ENCODE measurements at regions not wholly inside any gene's neighbourhood (a gene's known extent, or its start where the extent isn't known, plus 50 kb on each side); places are given as distances from the start of the nearest gene placed in this dataset.

DNA sequence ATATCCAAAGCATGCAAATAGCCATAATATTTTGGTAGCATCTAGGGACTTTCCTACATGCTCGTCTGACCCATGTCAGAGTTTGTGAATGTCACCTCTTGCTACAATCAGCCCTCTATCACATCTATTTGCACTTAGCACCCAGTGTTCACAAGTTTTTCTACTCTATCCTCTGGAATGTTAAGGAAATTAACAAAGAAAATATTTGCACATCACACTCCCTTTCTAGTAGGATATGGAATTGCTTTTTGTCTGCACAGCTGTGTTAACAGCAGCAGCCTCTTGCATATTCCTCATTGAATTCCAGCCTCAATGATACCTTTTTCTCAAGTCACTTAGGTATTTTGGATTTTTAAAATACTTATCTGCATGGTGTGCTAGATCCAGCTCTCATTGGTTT is 403.1 kb upstream of the SEMA3C start:
- TF ChIP-seq ZNF274 (IDR thresholded peaks at IDR 0.05; ENCODE audit: low read depth, low read length) (no peak), YY1 (IDR thresholded peaks at IDR 0.05; ENCODE audit: insufficient read depth, insufficient read length) (no peak)
